ENCODE measurements at regions not wholly inside any gene's neighbourhood (a gene's known extent, or its start where the extent isn't known, plus 50 kb on each side); places are given as distances from the start of the nearest gene placed in this dataset.

- no peak overlapping the region for H3K27ac ChIP-seq (ENCODE audit: low read depth, low read length)
- ChIA-PET POLR2A (no interaction called here), CTCF (no interaction called here)
- no peaks in the 10 kb centered on the region; the same call in 1 of the 2 replicates for H3K9me3 ChIP-seq (ENCODE audit: control insufficient read depth, insufficient read depth, low read length)
- no peak for TF ChIP-seq CTCF (IDR thresholded peaks at IDR 0.05; ENCODE audit: low read depth, low read length)
- no peak for DNase-seq (ENCODE audit: low read depth, low spot score)
- H3K27me3 ChIP-seq (ENCODE audit: control insufficient read depth, insufficient read depth, low read length): no peaks in the 10 kb centered on the region
- H3K4me3 ChIP-seq (ENCODE audit: low read depth, low read length): no peak overlapping the region
Measured at GRCh38 chr1:56019472-56019871, 559.9 kb downstream of the PLPP3 start.

GRCh38 chr1:56017336-56017735 lies 562.0 kb downstream of the PLPP3 start:
- Histone ChIP-seq H3K4me3 (ENCODE audit: low read depth, low read length) (no peak overlapping the region), H3K27ac (ENCODE audit: low read depth, low read length) (no peak overlapping the region), H3K9me3 (ENCODE audit: control insufficient read depth, insufficient read depth, low read length) (no peaks in the 10 kb centered on the region; the same call in 1 of the 2 replicates), H3K27me3 (ENCODE audit: control insufficient read depth, insufficient read depth, low read length) (no peaks in the 10 kb centered on the region)
- peak; percentile 16 for DNase-seq (ENCODE audit: low read depth, low spot score)
- ChIA-PET CTCF (no interaction called here), POLR2A (no interaction called here)
- no peak for TF ChIP-seq CTCF (IDR thresholded peaks at IDR 0.05; ENCODE audit: low read depth, low read length)

GRCh38 chr1:56003846-56004245 lies 575.5 kb downstream of the PLPP3 start:
- POLR2A ChIA-PET: no interaction called here

GRCh38 chr1:56002231-56002630 lies 577.1 kb downstream of the PLPP3 start:
- TF ChIP-seq CTCF (IDR thresholded peaks at IDR 0.05; ENCODE audit: low read depth, low read length): no peak
- Histone ChIP-seq H3K9me3 (ENCODE audit: control insufficient read depth, insufficient read depth, low read length) (no peaks in the 10 kb centered on the region), H3K27ac (ENCODE audit: low read depth, low read length) (no peak overlapping the region), H3K4me3 (ENCODE audit: low read depth, low read length) (no peak overlapping the region), H3K27me3 (ENCODE audit: control insufficient read depth, insufficient read depth, low read length) (no peaks in the 10 kb centered on the region)
- ChIA-PET CTCF (no interaction called here), POLR2A (interaction anchor here (0.5 kb wide), 1 partner anchor 183 kb away, joined by 3 read pairs; no protein-coding TSS in a partner anchor)
- no peak for DNase-seq (ENCODE audit: low read depth, low spot score)

More at GRCh38 chr1:56003846-56004245, 575.5 kb downstream of the PLPP3 start:
- H3K4me3 ChIP-seq (ENCODE audit: low read depth, low read length): no peak overlapping the region
- no peak overlapping the region for H3K27ac ChIP-seq (ENCODE audit: low read depth, low read length)
- H3K27me3 ChIP-seq (ENCODE audit: control insufficient read depth, insufficient read depth, low read length): no peaks in the 10 kb centered on the region
- CTCF ChIA-PET: no interaction called here
- no peak for DNase-seq (ENCODE audit: low read depth, low spot score)
- no peaks in the 10 kb centered on the region for H3K9me3 ChIP-seq (ENCODE audit: control insufficient read depth, insufficient read depth, low read length)
- TF ChIP-seq CTCF (IDR thresholded peaks at IDR 0.05; ENCODE audit: low read depth, low read length): no peak

GRCh38 chr1:56000424-56000823 lies 578.9 kb downstream of the PLPP3 start:
- Histone ChIP-seq H3K9me3 (ENCODE audit: control insufficient read depth, insufficient read depth, low read length) (no peaks in the 10 kb centered on the region), H3K27ac (ENCODE audit: low read depth, low read length) (no peak overlapping the region), H3K27me3 (ENCODE audit: control insufficient read depth, insufficient read depth, low read length) (no peaks in the 10 kb centered on the region), H3K4me3 (ENCODE audit: low read depth, low read length) (no peak overlapping the region)
- no peak for DNase-seq (ENCODE audit: low read depth, low spot score)
- POLR2A ChIA-PET: no interaction called here
- TF ChIP-seq CTCF (IDR thresholded peaks at IDR 0.05; ENCODE audit: low read depth, low read length): no peak
- CTCF ChIA-PET: interaction anchor here (0.9 kb wide), 1 partner anchor 11 kb away, joined by 3 read pairs; no protein-coding TSS in a partner anchor
